GM21390 (cell line): ENCODE measurements at regions not wholly inside any gene's neighbourhood (a gene's known extent, or its start where the extent isn't known, plus 50 kb on each side); places are given as distances from the start of the nearest gene placed in this dataset.
A peak's percentile ranks its signal among the peaks of the same experiment; 100 is the strongest.
"Not testable (repeated sequence)": the region's sequence is repeated elsewhere in the genome, so short reads cannot be mapped to it uniquely, and the experiment has no call there.

ENCODE experiments used
- ATAC-seq: cut with Tn5 transposase; IDR thresholded peaks from one replicate; pipeline ENCODE4 v1.9.1; 2021; ENCODE audit not compliant: unreplicated experiment

GRCh38 chr12:61923152-61923551 lies 337.1 kb upstream of the USP15 start:
- no peak for ATAC-seq

GRCh38 chr12:61934564-61934963 lies 325.6 kb upstream of the USP15 start:
- no peak for ATAC-seq

- ATAC-seq: no peak
Observed at GRCh38 chr12:61939977-61940376, 320.2 kb upstream of the USP15 start.

- peak; percentile 74 for ATAC-seq
Observed at GRCh38 chr12:61956545-61956944, 303.7 kb upstream of the USP15 start.

GRCh38 chr12:61974461-61974860 lies 285.7 kb upstream of the USP15 start:
- ATAC-seq: no peak

GRCh38 chr12:61985830-61986229 lies 274.4 kb upstream of the USP15 start:
- no peak for ATAC-seq

GRCh38 chr12:61987173-61987572 lies 273.0 kb upstream of the USP15 start:
- no peak for ATAC-seq

- ATAC-seq: no peak
Observed at GRCh38 chr12:61991661-61992060, 268.5 kb upstream of the USP15 start.

- peak; percentile 77 for ATAC-seq
Observed at GRCh38 chr12:61993734-61994345, 266.4 kb upstream of the USP15 start.

- ATAC-seq: no peak
Observed at GRCh38 chr12:61996717-61997116, 263.5 kb upstream of the USP15 start.

GRCh38 chr12:61998791-61999190 lies 261.4 kb upstream of the USP15 start:
- ATAC-seq: no peak

GRCh38 chr12:61999311-61999710 lies 260.9 kb upstream of the USP15 start:
- no peak for ATAC-seq

GRCh38 chr12:62001424-62001823 lies 258.8 kb upstream of the USP15 start:
- ATAC-seq: no peak

GRCh38 chr12:62003226-62003625 lies 257.0 kb upstream of the USP15 start:
- ATAC-seq: no peak

GRCh38 chr12:62003701-62004100 lies 256.5 kb upstream of the USP15 start:
- ATAC-seq: no peak

- no peak for ATAC-seq
Observed at GRCh38 chr12:62005615-62006014, 254.6 kb upstream of the USP15 start.

- ATAC-seq: peak; percentile 73
Observed at GRCh38 chr12:62006076-62006732, 254.0 kb upstream of the USP15 start.

- ATAC-seq: no peak
Observed at GRCh38 chr12:62008703-62009102, 251.5 kb upstream of the USP15 start.

GRCh38 chr12:62009445-62009844 lies 250.8 kb upstream of the USP15 start:
- no peak for ATAC-seq

- not testable (repeated sequence) for ATAC-seq
Observed at GRCh38 chr12:62010331-62010906, 249.8 kb upstream of the USP15 start.

- ATAC-seq: not testable (repeated sequence)
Observed at GRCh38 chr12:62010973-62011372, 249.2 kb upstream of the USP15 start.

GRCh38 chr12:62014330-62014729 lies 245.9 kb upstream of the USP15 start:
- no peak for ATAC-seq

GRCh38 chr12:62016021-62016420 lies 244.2 kb upstream of the USP15 start:
- no peak for ATAC-seq
